GM19452 (cell line): ENCODE measurements at regions not wholly inside any gene's neighbourhood (a gene's known extent, or its start where the extent isn't known, plus 50 kb on each side); places are given as distances from the start of the nearest gene placed in this dataset.

ENCODE experiments used
- ATAC-seq: cut with Tn5 transposase; IDR thresholded peaks from one replicate; pipeline ENCODE4 v1.9.1; 2021; ENCODE audit not compliant: unreplicated experiment

DNA sequence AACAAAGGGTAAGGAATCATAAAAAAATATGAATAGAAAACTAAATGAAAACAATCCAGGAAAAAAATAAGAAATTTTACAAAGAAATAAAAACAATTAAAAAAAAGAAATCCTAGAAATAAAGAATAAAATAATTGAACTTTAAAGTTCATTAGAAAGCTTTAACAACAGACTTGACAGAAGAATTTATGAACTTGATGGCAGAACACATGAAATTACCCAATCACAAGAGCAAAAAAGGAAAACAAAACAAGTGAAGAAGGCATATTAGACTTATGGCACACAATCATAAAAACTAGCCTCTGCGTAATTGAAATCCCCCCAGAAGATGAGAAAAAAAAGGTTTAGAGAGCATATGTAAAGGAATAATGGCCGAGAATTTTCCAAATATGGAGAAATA lies 802.5 kb upstream of the B3GALT2 start:
- no peak for ATAC-seq

DNA sequence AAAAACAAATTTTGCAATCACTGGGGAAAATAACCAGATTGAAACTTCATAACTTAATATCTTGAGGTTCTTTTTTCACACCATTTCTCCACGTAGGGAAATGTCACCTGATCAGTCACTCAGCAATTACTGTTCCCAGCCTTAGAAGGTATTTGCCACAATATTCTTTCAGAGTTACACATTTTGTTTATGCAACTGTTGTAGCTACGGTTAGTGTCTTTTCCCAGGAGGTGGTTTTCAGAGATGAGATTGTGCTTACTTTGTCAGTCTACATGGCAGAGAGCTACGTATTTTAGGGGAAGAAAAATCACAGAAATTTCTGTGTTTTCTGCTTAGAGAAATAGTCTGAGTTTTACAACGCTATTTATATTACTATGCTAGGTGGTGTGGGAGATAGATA lies 792.8 kb upstream of the B3GALT2 start:
- no peak for ATAC-seq

DNA sequence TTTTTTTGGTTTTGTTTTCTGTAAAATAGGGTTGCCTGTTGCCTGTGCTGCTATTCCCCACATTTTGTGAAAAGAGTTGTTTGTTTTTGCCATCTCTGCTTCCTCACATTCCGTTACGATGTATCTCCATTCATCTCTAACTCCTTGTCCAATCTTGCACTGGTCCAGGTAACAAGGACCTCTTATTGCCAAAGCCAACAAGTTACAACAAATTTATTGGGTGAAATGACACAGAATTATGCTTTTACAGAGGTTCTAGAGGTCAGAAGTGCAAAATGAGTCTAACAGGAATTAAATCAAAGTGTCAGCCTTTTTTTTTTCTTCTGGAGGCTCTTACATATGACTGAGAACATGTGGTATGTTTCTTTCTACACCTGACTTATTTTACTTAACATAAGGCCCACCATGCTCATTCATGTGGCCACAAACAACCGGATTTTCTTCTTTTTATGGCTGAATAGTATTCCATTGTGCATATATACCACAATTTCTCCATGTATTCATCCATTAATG lies 787.9 kb upstream of the B3GALT2 start:
- ATAC-seq, result no peak

GRCh38 chr1:193973428-193973827 lies 787.0 kb upstream of the B3GALT2 start:
- no peak for ATAC-seq

DNA sequence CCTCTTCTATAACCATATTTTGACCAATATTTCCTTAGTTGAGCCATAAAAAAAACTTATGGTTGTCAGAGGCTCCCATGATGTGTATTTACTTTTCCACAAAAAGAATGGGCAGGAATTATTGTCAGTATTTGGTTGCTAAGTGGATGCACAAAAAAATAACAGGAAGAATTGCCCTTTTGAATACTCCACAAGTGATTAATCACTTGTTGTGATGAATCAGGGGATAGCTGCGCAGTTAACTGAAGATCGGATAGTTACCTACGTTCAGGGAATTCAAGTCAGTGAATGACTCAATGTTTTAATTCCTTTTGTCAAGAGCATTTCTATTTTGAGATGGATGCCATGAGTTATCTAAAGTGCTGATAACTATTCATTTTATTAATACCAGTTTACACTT lies 785.2 kb upstream of the B3GALT2 start:
- ATAC-seq, result no peak

DNA sequence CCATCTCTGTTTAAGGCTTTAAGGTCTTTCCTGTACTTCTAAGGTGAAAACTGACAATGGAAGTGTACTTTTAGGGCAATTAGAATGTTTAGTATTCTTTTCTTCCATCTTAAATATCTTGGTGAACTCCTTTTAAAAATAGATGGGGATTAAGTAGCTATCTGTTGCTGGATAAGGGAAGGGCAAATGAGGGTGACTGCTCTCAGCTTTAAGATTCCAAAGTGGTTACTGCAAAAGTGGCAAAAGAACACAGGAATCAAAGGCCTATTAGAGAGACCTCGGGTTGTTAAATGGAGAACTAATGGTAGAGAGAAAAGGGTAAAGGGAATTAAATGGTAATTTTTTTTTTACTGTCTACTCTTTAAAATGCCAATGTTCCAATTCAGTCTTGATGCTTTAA lies 774.1 kb upstream of the B3GALT2 start:
- ATAC-seq, result no peak

GRCh38 chr1:193960040-193960439 lies 773.6 kb upstream of the B3GALT2 start:
- ATAC-seq, result no peak

DNA sequence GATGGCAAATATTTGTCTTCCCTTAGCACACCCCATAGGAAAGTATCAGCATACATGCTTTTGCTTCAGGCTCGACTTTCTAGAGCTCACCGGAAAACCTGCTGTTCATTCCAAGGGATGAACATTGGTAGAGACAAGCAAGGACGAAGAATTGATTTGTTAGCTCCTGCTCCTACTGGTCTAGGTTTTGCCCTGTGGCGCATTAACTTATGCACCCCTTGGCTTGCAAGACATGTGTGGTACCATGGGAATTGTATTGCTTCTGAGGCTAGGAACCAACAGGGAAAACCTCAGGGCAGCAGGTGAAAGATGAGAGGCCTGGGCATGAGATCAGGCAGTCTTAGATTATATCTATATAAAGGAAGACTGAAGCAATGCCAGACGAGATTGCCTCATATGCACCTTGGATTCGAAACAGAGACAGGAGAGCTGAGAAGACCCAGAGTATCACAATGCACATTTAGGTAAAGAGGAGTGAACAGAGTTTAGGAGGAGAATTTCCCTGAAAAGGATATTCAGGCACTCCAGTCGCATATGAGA lies 771.2 kb upstream of the B3GALT2 start:
- ATAC-seq, result no peak

GRCh38 chr1:193952778-193953374 lies 766.5 kb upstream of the B3GALT2 start:
- ATAC-seq, result no peak

DNA sequence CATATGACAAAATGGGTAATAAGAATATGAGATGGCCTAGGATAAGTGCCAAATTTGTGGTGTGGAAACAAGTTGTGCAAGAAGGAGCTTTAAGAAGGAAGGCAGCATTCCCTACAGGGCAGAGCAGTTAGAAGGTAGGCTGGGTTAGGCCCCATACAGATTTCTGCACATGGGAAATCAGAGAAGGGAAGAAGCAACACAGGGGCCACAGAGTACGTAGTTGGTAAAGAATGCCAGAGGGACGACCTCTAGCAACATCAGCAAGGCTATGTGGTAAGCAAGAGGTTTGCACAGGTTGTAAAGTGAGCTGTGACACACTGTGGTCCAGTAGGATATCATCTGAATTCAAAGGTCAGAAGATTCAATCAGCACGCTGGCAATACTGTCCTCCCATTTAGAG lies 765.6 kb upstream of the B3GALT2 start:
- no peak for ATAC-seq

DNA sequence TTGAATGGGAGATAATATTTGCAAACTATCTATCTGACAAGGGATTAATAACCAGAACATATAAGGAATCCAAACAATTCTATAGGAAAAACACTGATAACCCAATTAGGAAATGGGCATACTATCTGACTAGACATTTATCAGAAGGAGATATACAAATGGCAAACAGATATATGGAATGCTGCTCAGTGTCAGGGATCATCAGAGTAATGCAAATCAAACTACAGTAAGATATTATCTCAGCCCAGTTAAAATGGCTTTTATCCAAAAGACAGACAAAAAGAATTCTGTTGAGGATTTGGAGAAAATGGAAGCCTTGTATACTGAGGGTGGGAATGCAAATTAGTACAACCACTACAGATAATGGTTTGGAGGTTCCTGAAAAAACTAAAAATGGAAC lies 758.0 kb upstream of the B3GALT2 start:
- ATAC-seq, result no peak

DNA sequence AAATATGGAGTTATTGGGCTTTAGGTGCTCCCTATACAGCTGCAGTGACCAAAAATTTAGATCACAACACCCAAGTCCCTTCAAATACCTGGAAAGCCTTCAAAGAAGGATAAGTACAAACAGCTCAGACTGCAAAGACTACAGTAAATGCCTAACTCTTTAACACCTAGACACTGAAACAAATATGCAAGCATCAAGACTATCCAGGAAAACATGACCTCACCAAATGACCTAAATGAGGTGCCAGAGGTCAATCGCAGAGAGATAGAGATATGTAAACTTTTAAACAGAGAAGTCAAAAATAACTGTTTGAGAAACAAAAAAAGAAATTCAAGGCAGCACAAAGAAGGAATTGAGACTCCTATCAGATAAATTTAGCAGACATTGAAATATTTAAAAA lies 753.8 kb upstream of the B3GALT2 start:
- no peak for ATAC-seq

DNA sequence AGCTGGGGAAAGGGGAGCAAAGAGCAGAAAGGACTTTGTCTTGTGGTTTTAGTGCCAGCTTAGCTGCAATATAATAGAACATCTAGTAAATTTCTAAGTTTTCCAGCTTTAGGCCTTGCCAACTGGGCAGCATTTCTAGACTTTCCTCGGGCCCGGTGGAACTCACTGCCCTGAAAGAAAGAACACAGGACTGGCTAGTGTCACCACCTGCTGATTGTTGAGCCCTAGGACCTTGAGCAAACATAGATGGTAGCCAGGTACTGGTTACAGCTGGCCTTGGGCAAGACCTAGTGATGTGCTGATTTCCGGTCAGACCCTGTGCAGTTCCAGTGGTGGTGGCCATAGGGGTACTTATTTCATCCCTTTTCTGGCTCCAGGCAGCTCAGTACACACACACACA lies 753.2 kb upstream of the B3GALT2 start:
- no peak for ATAC-seq

DNA sequence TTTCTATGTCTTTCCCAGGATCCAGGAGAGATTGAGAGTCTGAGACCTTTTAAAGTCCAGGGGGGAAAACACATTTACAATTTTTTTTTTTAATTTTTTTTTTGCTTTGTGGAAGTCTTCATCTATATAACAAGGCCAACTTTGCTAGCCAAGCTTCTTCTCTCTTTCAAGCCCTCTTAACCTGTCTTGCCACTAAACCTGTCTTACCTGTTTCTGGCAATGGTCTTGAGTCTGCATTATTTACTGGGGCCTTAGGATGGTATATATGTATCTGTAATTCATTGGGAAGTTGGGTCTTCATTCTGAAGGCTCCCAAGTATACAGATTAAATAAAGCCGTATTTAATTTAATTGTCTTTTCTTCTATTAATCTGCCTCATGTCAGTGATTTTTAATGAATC lies 750.9 kb upstream of the B3GALT2 start:
- ATAC-seq, result no peak

DNA sequence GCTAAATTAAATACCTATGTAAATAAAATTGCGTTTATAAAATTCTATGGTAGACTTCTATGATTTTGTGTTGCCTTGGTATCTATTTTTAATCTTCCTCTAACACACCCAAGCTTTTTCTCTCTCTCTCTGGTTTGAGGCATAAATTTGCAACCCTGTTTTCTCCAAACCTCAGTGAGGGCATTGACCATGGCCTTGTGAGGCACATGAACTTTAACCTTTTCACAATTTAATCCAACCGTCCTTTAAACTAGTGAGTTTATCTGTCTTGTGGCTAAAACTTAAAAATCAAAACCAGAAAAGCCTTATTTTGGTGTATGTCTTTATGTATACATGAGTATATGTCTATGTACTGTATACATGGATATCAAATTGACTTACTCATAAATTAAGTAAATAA lies 746.6 kb upstream of the B3GALT2 start:
- no peak for ATAC-seq

- no peak for ATAC-seq
Measured at GRCh38 chr1:193931356-193931755, 744.9 kb upstream of the B3GALT2 start.

GRCh38 chr1:193929374-193930033 lies 743.1 kb upstream of the B3GALT2 start:
- no peak for ATAC-seq

GRCh38 chr1:193927550-193927949 lies 741.1 kb upstream of the B3GALT2 start:
- no peak for ATAC-seq

GRCh38 chr1:193926956-193927355 lies 740.5 kb upstream of the B3GALT2 start:
- no peak for ATAC-seq

- no peak for ATAC-seq
Measured at GRCh38 chr1:193919827-193920226, 733.4 kb upstream of the B3GALT2 start.

GRCh38 chr1:193916452-193916851 lies 730.0 kb upstream of the B3GALT2 start:
- ATAC-seq, result no peak

- ATAC-seq, result no peak
Measured at GRCh38 chr1:193914871-193915270, 728.5 kb upstream of the B3GALT2 start.
